GM23248 (cell line): ENCODE measurements at regions not wholly inside any gene's neighbourhood (a gene's known extent, or its start where the extent isn't known, plus 50 kb on each side); places are given as distances from the start of the nearest gene placed in this dataset.

Experiments used
- EZH2 ChIP-seq: fragments of 200-600 bp; sonication (generic); IDR thresholded peaks from 2 replicates; pipeline ENCODE4 v1.6.1; 2018; ENCODE audit warnings: antibody characterized with exemption, mild to moderate bottlenecking; ENCODE audit not compliant: insufficient read depth, poor library complexity, severe bottlenecking
- EZH2phosphoT487 ChIP-seq: fragments of 200-600 bp; sonication (generic); IDR thresholded peaks from 2 replicates; pipeline ENCODE4 v1.6.1; 2018; ENCODE audit warnings: antibody characterized with exemption, moderate library complexity, mild to moderate bottlenecking, low read depth; ENCODE audit not compliant: insufficient read depth

DNA sequence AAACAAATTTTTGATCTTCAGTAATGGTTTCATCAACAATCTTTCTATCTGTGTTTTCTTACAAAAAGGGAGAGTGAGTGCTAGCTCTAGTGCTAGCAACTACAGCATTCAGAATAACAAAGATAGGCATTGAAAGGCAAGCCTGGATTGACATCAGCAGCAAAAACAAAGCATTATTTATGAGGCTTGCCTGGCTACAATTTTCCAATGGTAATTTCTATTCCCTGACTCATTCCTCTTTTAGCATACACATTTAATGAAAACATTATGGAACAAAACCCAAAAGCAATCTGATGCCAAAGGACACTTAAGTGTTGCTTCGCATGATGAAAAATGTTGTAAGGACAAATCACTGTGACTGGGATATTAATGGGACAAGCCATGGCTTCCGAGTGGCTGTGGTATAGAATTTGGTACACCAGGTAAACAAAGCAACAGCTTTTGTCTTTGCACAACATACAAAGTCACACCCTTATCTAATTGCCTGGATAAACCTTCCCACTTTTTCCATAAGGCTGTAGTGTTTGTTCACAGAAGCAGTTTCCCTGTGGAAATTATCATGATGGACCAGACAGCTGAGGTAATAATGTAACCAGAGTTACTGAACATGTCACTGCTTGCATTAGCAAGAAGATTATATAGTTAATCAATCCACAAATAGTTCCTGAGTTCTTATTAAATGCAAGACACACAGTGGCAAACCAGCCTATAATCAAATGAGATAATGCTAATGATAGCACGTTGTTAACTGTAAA lies 179.8 kb upstream of the EDIL3 start:
- no peak for TF ChIP-seq EZH2
- TF ChIP-seq EZH2phosphoT487 = no peak
